NT2/D1 (cell line): ENCODE measurements at regions not wholly inside any gene's neighbourhood (a gene's known extent, or its start where the extent isn't known, plus 50 kb on each side); places are given as distances from the start of the nearest gene placed in this dataset.

Experiments used
- SUZ12 ChIP-seq: IDR thresholded peaks from 2 replicates; pipeline ENCODE4 v1.6.1; 2011; ENCODE audit not compliant: insufficient read length, insufficient read depth; ENCODE audit errors: extremely low read depth
- YY1 ChIP-seq: IDR thresholded peaks from 2 replicates; pipeline ENCODE4 v1.6.1; 2011; ENCODE audit not compliant: insufficient read length, insufficient read depth
- ZNF274 ChIP-seq: IDR thresholded peaks from 2 replicates; pipeline ENCODE4 v1.6.1; 2011; ENCODE audit warnings: mild to moderate bottlenecking, low read depth, low read length

DNA sequence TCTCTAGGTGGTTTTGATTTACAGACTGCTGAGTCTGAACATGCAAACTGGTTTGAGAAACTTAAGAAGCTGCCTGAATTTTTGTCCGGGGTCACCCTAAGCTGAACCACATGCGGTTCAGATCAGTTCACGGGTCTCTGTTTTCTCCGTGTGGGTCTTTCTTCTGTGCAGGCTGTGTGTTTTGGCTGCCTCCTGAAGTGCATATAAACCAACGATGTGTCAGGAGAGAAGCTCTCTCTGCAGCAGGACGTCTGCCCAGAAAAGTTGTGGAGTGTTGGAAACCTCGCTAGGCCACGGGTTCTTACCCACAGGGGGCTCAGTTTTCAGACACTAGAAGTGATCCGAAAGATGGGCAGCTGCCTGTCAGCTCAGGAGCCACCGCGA is 364.2 kb downstream of the IRX2 start:
- TF ChIP-seq ZNF274 (no peak), SUZ12 (no peak), YY1 (no peak)
